H7 (cell line): ENCODE measurements at regions not wholly inside any gene's neighbourhood (a gene's known extent, or its start where the extent isn't known, plus 50 kb on each side); places are given as distances from the start of the nearest gene placed in this dataset.
"Not testable (repeated sequence)": the region's sequence is repeated elsewhere in the genome, so short reads cannot be mapped to it uniquely, and the experiment has no call there.

Experiments used
- DNase-seq: peaks from one replicate; pipeline ENCODE4 v3.0.0; 2012
- H3K27me3 ChIP-seq: 2 replicates; pipeline ENCODE4 v1.6.0; 2011; ENCODE audit warnings: mild to moderate bottlenecking, low read length; ENCODE audit not compliant: control insufficient read depth, insufficient read depth
- H3K36me3 ChIP-seq: replicated peaks from 2 replicates; pipeline ENCODE4 v1.5.1; 2011; ENCODE audit warnings: low read length; ENCODE audit not compliant: control insufficient read depth, insufficient read depth
- H3K4me3 ChIP-seq: 2 replicates; pipeline ENCODE4 v1.5.1; 2011; ENCODE audit warnings: low read depth, mild to moderate bottlenecking, control low read depth, low read length, moderate library complexity; ENCODE audit not compliant: insufficient read depth

DNA sequence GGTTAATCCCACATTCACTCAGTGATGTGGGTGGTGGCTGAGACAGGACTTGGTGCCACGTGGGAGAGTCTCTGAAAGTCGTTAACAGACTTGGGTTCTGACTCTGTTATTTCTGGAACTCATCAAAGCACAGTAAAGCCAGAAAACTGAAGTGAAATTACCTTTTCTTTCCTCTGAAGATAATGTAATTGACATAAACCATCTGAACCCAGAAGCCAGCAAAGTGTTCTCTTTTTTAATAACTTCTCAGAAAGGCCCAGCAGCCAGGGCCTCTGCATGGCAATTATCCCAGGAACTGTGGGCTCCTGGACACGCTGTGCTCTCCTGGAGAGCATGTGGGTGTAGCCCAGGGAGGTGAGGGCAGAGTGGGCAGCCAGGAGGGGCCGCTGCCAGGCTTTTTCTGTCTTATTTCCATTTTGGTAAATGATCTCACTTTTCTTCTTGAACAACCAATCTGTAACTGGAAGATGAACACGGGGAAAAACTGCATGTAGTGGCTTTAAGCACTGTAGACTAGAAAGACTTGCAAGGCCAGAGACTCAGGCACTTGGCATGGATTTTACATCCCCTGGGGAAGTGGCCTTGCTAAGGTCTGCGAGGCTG is 444.1 kb upstream of the TMEM132C start:
- no peak for DNase-seq
- Histone ChIP-seq H3K4me3 (no peak overlapping the region), H3K27me3 (no peaks in the 10 kb centered on the region; the same call in 1 of the 2 replicates), H3K36me3 (no peaks in the 10 kb centered on the region)

DNA sequence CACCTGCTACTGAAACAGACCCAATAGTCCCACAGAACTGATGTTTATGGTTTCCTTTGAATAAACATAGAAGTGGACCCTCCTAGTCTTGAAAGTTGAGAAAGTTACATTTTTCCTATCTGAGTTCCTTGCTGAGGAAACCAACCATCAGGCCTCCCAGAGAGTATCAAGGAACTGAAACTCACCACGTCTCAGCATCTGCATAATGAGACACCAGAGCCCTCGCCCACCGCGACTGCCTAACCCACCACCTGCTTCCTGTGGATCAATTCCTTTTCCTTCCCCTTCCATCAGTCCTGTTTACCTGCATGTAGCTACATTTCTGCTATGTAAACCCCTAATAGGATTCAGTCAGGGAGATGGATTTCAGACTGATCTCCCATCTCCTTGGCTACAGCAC is 443.2 kb upstream of the TMEM132C start:
- no peak for DNase-seq
- H3K27me3 ChIP-seq: no peaks in the 10 kb centered on the region; the same call in 1 of the 2 replicates
- H3K4me3 ChIP-seq: no peak overlapping the region
- no peaks in the 10 kb centered on the region for H3K36me3 ChIP-seq

GRCh38 chr12:127829281-127830064 is 437.5 kb upstream of the TMEM132C start:
- Histone ChIP-seq H3K36me3 (no peaks in the 10 kb centered on the region), H3K4me3 (no peak overlapping the region), H3K27me3 (no peaks in the 10 kb centered on the region)
- no peak for DNase-seq

GRCh38 chr12:127830065-127830460 is 436.9 kb upstream of the TMEM132C start:
- no peak for DNase-seq
- H3K36me3 ChIP-seq: no peaks in the 10 kb centered on the region
- H3K27me3 ChIP-seq: no peaks in the 10 kb centered on the region
- no peak overlapping the region for H3K4me3 ChIP-seq

DNA sequence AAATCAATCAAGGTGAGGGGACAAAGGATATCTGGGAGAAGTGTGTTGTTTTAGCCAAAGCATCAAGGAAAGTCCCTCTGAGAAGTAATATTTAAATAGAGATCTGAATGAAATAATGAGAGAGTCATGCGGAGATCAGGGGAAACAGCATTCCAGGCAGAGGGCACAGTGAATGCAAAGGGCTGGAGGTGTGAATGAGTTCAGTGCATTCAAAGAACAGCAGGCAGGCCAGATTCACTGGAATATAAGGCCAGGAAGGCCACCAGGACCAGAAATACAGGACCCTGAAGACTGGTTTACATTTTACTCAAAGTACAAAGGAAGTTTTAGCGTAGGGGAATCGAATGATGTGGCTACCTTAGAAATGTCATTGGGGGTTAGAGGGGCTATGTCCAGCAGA is 436.2 kb upstream of the TMEM132C start:
- no peaks in the 10 kb centered on the region for H3K36me3 ChIP-seq
- DNase-seq: peak; percentile 28
- H3K4me3 ChIP-seq: no peak overlapping the region
- H3K27me3 ChIP-seq: no peaks in the 10 kb centered on the region

- no peaks in the 10 kb centered on the region for H3K36me3 ChIP-seq
- DNase-seq: no peak
- H3K4me3 ChIP-seq: no peak overlapping the region
- no peaks in the 10 kb centered on the region for H3K27me3 ChIP-seq
Observed at GRCh38 chr12:127832172-127832571, 434.8 kb upstream of the TMEM132C start.

- DNase-seq, H3K4me3 ChIP-seq, H3K27me3 ChIP-seq, H3K36me3 ChIP-seq: not testable (repeated sequence)
Observed at GRCh38 chr12:127836802-127837201, 430.2 kb upstream of the TMEM132C start.

- no peak for DNase-seq
- H3K27me3 ChIP-seq: no peaks in the 10 kb centered on the region
- H3K36me3 ChIP-seq: no peaks in the 10 kb centered on the region
- no peak overlapping the region for H3K4me3 ChIP-seq
Observed at GRCh38 chr12:127857661-127858060, 409.3 kb upstream of the TMEM132C start.

GRCh38 chr12:127860536-127860935 is 406.4 kb upstream of the TMEM132C start:
- no peaks in the 10 kb centered on the region for H3K27me3 ChIP-seq

GRCh38 chr12:127861406-127861805 is 405.6 kb upstream of the TMEM132C start:
- Histone ChIP-seq H3K36me3 (no peaks in the 10 kb centered on the region), H3K27me3 (no peaks in the 10 kb centered on the region), H3K4me3 (no peak overlapping the region)
- DNase-seq: no peak

More at GRCh38 chr12:127860536-127860935, 406.4 kb upstream of the TMEM132C start:
- no peak for DNase-seq
- Histone ChIP-seq H3K36me3 (no peaks in the 10 kb centered on the region), H3K4me3 (no peak overlapping the region)

DNA sequence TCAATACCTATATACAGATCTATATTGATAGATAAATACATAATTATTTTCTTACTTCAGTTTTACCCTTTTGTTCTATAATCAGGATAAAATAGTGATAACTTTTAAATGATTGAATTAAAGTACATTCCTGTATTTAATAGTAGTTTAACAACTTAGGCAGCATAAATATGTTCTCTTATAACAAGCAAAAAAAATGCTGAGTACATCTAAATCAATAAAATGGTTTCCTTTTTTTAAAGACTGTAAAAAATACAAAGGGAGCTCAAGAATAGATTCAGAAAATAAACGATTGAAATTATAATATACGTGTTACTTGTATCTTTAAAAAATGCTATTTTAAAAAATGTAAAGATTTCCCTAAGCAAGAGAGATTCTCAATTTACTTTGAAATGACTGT is 393.7 kb upstream of the TMEM132C start:
- DNase-seq: no peak
- Histone ChIP-seq H3K4me3 (no peak overlapping the region), H3K27me3 (no peaks in the 10 kb centered on the region), H3K36me3 (no peaks in the 10 kb centered on the region)

- no peaks in the 10 kb centered on the region for H3K36me3 ChIP-seq
- no peak overlapping the region for H3K4me3 ChIP-seq
- H3K27me3 ChIP-seq: no peaks in the 10 kb centered on the region
- no peak for DNase-seq
Observed at GRCh38 chr12:127881371-127882140, 385.4 kb upstream of the TMEM132C start.

- H3K27me3 ChIP-seq: no peaks in the 10 kb centered on the region
- H3K36me3 ChIP-seq: no peaks in the 10 kb centered on the region
- no peak for DNase-seq
- no peak overlapping the region for H3K4me3 ChIP-seq
Observed at GRCh38 chr12:127883013-127883412, 384.0 kb upstream of the TMEM132C start.

DNA sequence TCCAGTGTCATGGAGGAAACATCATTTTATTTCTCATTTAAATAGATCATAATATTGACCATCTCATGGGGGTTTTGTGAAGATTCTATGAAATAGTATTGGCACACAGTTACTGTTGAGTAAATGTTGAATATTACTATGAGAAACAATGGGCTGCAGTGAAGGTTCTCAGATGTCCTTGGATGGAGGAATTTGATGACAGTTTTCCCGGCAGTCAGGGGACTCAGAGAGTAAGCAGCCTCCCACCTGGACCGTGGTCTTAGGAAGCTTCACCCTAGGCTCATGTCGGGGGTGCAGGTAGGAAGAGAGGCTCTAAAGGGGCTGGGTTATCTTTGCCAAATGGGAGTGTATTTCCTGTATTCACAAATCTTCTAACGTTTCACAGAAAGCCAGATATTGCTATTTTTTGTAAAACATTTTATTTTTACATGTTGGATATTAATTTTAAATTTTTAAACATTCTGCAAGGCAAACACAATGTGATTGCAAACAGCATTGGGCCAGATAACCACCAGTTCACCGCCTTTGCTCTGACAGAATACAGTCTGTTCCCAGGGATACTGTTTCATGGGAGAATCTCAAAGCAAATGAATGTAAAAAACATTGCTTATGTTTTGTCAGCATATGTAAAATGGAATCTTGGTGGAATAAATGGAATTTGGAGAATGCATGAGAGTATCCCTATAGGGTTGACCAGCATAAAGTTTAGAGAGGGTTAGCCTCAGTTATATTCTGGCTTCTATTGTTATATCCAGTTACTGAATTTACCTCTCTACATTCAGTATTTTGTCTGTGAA is 380.8 kb upstream of the TMEM132C start:
- Histone ChIP-seq H3K36me3 (no peaks in the 10 kb centered on the region), H3K4me3 (no peak overlapping the region), H3K27me3 (no peaks in the 10 kb centered on the region)
- DNase-seq: no peak
